PC-9 (cell line): ENCODE measurements at regions not wholly inside any gene's neighbourhood (a gene's known extent, or its start where the extent isn't known, plus 50 kb on each side); places are given as distances from the start of the nearest gene placed in this dataset.

ENCODE experiments used
- CTCF ChIP-seq: fragments of 200-600 bp; sonication (generic); conservative IDR thresholded peaks from 2 replicates; pipeline ENCODE4 v1.6.1; 2017; ENCODE audit warnings: mixed run types, antibody characterized with exemption, mild to moderate bottlenecking, moderate library complexity
- EZH2 ChIP-seq: fragments of 200-600 bp; sonication (generic); IDR thresholded peaks from 2 replicates; pipeline ENCODE4 v1.8.0; 2017; ENCODE audit warnings: antibody characterized with exemption, low read depth

- no peak for TF ChIP-seq CTCF
- TF ChIP-seq EZH2, result no peak
Observed at GRCh38 chr2:200177971-200178911, 128.3 kb upstream of the SPATS2L start.
